H1 (cell line): ENCODE measurements at regions not wholly inside any gene's neighbourhood (a gene's known extent, or its start where the extent isn't known, plus 50 kb on each side); places are given as distances from the start of the nearest gene placed in this dataset.

Source experiments
- BCL11A ChIP-seq, 2 experiments: IDR thresholded peaks; one replicate each; pipeline ENCODE4 v1.6.1; 2011; ENCODE audit warnings: low read depth in 2 of 2, low read length in 2 of 2, mild to moderate bottlenecking in 2 of 2
- RBBP5 ChIP-seq: IDR thresholded peaks from 2 replicates; pipeline ENCODE4 v1.7.1; 2012; ENCODE audit warnings: low read depth, mild to moderate bottlenecking, inconsistent platforms, low read length, moderate library complexity, borderline replicate concordance
- SIX5 ChIP-seq: IDR thresholded peaks from 2 replicates; pipeline ENCODE4 v1.6.1; 2011; ENCODE audit warnings: mild to moderate bottlenecking, low read depth, low read length
- TCF12 ChIP-seq: IDR thresholded peaks from 2 replicates; pipeline ENCODE4 v1.6.1; 2011; ENCODE audit warnings: low read depth, mild to moderate bottlenecking, low read length

DNA sequence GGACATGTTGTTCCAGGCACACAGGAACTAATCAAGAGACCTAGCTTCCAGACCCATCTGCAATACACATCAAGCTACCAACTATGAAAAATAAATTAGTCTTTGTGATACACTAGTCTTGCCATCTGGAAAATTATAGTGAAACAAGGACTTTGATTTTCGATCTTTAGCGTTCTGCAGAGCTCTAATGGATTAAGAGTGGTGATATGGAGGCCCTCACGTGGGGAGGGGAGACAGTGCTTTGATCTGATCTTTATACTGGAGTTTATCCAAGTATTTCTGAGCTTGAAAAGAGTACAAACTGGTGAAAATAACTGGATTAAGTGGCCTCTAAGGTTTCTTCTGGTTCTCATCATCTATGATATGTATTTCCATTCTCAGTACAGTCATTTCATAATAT lies 273.4 kb upstream of the CDH7 start (continued):
- TF ChIP-seq SIX5: no peak
- no peak for TF ChIP-seq BCL11A (IDR thresholded peaks at IDR 0.05; ENCODE audit: low read depth in 2 of 2, low read length in 2 of 2)
- no peak for TF ChIP-seq RBBP5
- TF ChIP-seq TCF12: no peak
- TF ChIP-seq, all 59 proteins: peak for 0
